Esophagus muscularis mucosa (tissue), 4 donors: ENCODE measurements at regions not wholly inside any gene's neighbourhood (a gene's known extent, or its start where the extent isn't known, plus 50 kb on each side); places are given as distances from the start of the nearest gene placed in this dataset.

Experiments
- CTCF ChIP-seq, 3 experiments: fragments of 200-600 bp in 2 of 3; fragments of 450-650 bp in 1 of 3; sonication (generic) in 2 of 3; IDR thresholded peaks; one replicate each; pipeline ENCODE4 v1.5.1; 2017 to 2019; ENCODE audit warnings: antibody characterized with exemption in 3 of 3, mild to moderate bottlenecking in 2 of 3, moderate library complexity in 1 of 3
- EP300 ChIP-seq: sonication (generic); formaldehyde crosslinking; IDR thresholded peaks from one replicate; pipeline ENCODE4 v1.6.1; 2017; ENCODE audit warnings: antibody characterized with exemption
- POLR2A ChIP-seq: fragments of 450-650 bp; IDR thresholded peaks from one replicate; pipeline ENCODE4 v1.6.1; 2017; ENCODE audit warnings: antibody characterized with exemption, moderate library complexity, mild to moderate bottlenecking, low read depth
- POLR2AphosphoS5 ChIP-seq, 2 donors: sonication (generic); formaldehyde crosslinking; IDR thresholded peaks; one replicate each; pipeline ENCODE4 v1.6.1; 2017; ENCODE audit warnings: antibody characterized with exemption in 2 of 2

- TF ChIP-seq POLR2A, result no peak
- TF ChIP-seq CTCF (IDR thresholded peaks at IDR 0.05), result no peak
- TF ChIP-seq POLR2AphosphoS5 (IDR thresholded peaks at IDR 0.05), result no peak
- TF ChIP-seq EP300, result no peak
These were observed 53.9 kb upstream of the ATP8A1 start for GRCh38 chr4:42710761-42711160.
